ENCODE measurements at regions not wholly inside any gene's neighbourhood (a gene's known extent, or its start where the extent isn't known, plus 50 kb on each side); places are given as distances from the start of the nearest gene placed in this dataset.

- TF ChIP-seq REST (IDR thresholded peaks at IDR 0.05; ENCODE audit: low read depth) = no peak
- TF ChIP-seq POLR2A (IDR thresholded peaks at IDR 0.05; ENCODE audit: borderline replicate concordance, extremely low read depth, insufficient read depth, insufficient read length) = no peak
- no peak for TF ChIP-seq CTCF (IDR thresholded peaks at IDR 0.05 in 2 of 3, conservative IDR thresholded peaks at IDR 0.05 in 1 of 3; ENCODE audit: borderline replicate concordance in 1 of 3, insufficient read depth in 1 of 3, low read depth in 2 of 3, low read length in 2 of 3)
Measured at GRCh38 chr2:234187646-234188174, 137.2 kb downstream of the SPP2 start (continued).

- ChIA-PET POLR2A (no interaction called here), RAD21 (ENCODE audit: low non-redundant PET in 1 of 2, low total read pairs in 2 of 2, uncharacterized antibody in 2 of 2, unreplicated experiment in 2 of 2) (no interaction called here), CTCF (interaction anchor here (1.0 kb wide), 1 partner anchor 108 kb away, joined by 3 read pairs; no protein-coding TSS in a partner anchor)
- no peak for ATAC-seq
- no peak overlapping the region for H3K27ac ChIP-seq (ENCODE audit: low read depth, low read length)
- no TSS peak for BruUV-seq (replicated peaks)
- no peak overlapping the region for H3K4me2 ChIP-seq (ENCODE audit: low read length)
- no peak overlapping the region for H3K9ac ChIP-seq (ENCODE audit: low read length)
- DNase-seq (ENCODE audit: low read depth, low spot score) = no peak
- no peaks in the 10 kb centered on the region for H3K9me3 ChIP-seq (ENCODE audit: control insufficient read depth in 1 of 2, insufficient read depth in 1 of 2, low read depth in 1 of 2, low read length in 2 of 2)
- no peak overlapping the region for H2AFZ ChIP-seq (ENCODE audit: low read depth, low read length, poor library complexity, severe bottlenecking)
- H3K79me2 ChIP-seq (ENCODE audit: insufficient read depth, low read length) = no peaks in the 10 kb centered on the region
- no peaks in the 10 kb centered on the region for H3K9me2 ChIP-seq (ENCODE audit: insufficient read depth)
- peaks cover 28% of the 10 kb centered on the region for H3K27me3 ChIP-seq (ENCODE audit: insufficient read depth, low read length)
- no peaks in the 10 kb centered on the region for H4K20me1 ChIP-seq (ENCODE audit: insufficient read depth)
- intact Hi-C loops (cut with micrococcal nuclease) = no loop called here
- H3K4me1 ChIP-seq (ENCODE audit: control insufficient read depth in 1 of 2, insufficient read depth in 2 of 2, low read length in 2 of 2) = no peaks in the 10 kb centered on the region; a peak in 1 of 4 replicates
- no peak overlapping the region for H3K4me3 ChIP-seq (replicated peaks in 1 of 2; ENCODE audit: low read depth in 1 of 2, low read length in 2 of 2)
- TF ChIP-seq ZNF274 (IDR thresholded peaks at IDR 0.05; ENCODE audit: low read depth, low read length) (no peak), ZFX (IDR thresholded peaks at IDR 0.05) (no peak), POLR2A (IDR thresholded peaks at IDR 0.05; ENCODE audit: borderline replicate concordance, extremely low read depth, insufficient read depth, insufficient read length) (no peak), FOSL1 (IDR thresholded peaks at IDR 0.05; ENCODE audit: low read depth) (no peak)
- H3K36me3 ChIP-seq (ENCODE audit: control insufficient read depth in 1 of 2, insufficient read depth in 2 of 2, low read length in 2 of 2) = no peaks in the 10 kb centered on the region
Measured at GRCh38 chr2:234181121-234181520, 130.6 kb downstream of the SPP2 start.

All from HCT116 (cell line).